ENCODE measurements at regions not wholly inside any gene's neighbourhood (a gene's known extent, or its start where the extent isn't known, plus 50 kb on each side); places are given as distances from the start of the nearest gene placed in this dataset.

DNA sequence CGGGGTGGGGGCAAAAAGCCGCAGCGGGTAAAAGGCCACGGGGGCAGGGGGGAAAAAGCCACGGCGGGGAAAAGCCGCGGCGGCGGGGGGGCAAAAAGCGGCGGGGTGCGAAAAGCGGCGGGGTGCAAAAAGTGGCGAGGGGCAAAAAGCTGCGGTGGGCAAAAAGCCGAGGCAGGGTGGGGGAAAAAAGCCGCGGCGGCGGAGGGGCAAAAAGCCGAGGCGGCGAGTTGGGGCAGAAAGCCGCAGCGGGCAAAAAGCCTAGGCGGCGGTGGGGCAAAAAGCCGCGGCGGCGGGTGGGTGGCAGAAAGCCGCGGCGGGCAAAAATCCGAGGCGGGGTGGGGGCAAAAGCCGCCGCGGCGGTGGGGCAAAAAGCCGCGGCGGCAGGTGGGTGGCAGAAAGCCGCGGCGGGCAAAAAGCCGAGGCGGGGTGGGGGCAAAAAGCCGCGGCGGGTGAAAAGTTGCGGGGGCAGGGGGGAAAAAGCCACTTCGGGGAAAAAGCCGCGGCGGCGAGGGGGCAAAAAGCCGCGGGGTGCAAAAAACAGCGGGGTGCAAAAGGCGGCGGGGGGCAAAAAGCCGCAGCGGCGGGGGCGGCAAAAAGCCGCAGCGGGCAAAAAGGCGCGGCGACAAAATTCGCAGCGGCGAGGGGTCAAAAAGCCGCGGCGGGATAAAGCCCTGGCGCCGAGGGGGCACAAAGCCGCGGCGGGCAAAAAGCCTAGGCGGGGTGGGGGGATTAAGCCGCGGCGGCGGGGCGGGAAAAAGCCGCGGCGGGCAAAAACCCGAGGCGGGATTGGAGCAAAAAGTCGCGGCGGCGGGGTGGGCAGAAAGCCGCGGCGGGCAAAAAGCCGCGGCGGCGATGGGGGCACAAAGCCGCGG is 3901.2 kb downstream of the SRGAP2C start:
- no peaks in the 10 kb centered on the region for H3K4me1 ChIP-seq (ENCODE audit: insufficient read depth, low read length)
- H3K9ac ChIP-seq (ENCODE audit: extremely low read depth, insufficient read length, low read length), result no peak overlapping the region
- TF ChIP-seq, protein P1, sequence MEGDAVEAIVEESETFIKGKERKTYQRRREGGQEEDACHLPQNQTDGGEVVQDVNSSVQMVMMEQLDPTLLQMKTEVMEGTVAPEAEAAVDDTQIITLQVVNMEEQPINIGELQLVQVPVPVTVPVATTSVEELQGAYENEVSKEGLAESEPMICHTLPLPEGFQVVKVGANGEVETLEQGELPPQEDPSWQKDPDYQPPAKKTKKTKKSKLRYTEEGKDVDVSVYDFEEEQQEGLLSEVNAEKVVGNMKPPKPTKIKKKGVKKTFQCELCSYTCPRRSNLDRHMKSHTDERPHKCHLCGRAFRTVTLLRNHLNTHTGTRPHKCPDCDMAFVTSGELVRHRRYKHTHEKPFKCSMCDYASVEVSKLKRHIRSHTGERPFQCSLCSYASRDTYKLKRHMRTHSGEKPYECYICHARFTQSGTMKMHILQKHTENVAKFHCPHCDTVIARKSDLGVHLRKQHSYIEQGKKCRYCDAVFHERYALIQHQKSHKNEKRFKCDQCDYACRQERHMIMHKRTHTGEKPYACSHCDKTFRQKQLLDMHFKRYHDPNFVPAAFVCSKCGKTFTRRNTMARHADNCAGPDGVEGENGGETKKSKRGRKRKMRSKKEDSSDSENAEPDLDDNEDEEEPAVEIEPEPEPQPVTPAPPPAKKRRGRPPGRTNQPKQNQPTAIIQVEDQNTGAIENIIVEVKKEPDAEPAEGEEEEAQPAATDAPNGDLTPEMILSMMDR (conservative IDR thresholded peaks at IDR 0.05), result no peak
- H2BK12ac ChIP-seq (ENCODE audit: insufficient read length, low read depth, low read length), result no peak overlapping the region
- no peaks in the 10 kb centered on the region for H3K27me3 ChIP-seq (ENCODE audit: insufficient read depth, low read length)
- Mint-ChIP-seq H3K4me1 (no peaks in the 10 kb centered on the region), H3K4me3 (no peak overlapping the region), H3K27ac (no peak overlapping the region), H3K9me3 (peaks cover 62 to 63% of the 10 kb centered on the region in 2 experiments), H3K27me3 (ENCODE audit: low read depth) (peaks cover 23% of the 10 kb centered on the region), H3K36me3 (ENCODE audit: insufficient read depth in 1 of 3, low read depth in 3 of 3) (peaks cover 39 to 42% (median 40%) of the 10 kb centered on the region in 3 experiments)
- no peak overlapping the region for H4K8ac ChIP-seq (replicated peaks; ENCODE audit: insufficient read length, low read depth, low read length)
- H3K23ac ChIP-seq (ENCODE audit: insufficient read length, low read depth, low read length), result no peak overlapping the region
- no peaks in the 10 kb centered on the region for H4K20me1 ChIP-seq (ENCODE audit: control insufficient read depth, insufficient read depth, insufficient read length)
- no peak overlapping the region for H2BK15ac ChIP-seq (ENCODE audit: low read depth, low read length)
- H2AFZ ChIP-seq (ENCODE audit: low read length), result no peak overlapping the region
- no peak for DNase-seq
- no CpG with 5 or more reads among the region's 108 CpGs for WGBS (ENCODE audit: extremely low coverage, insufficient read length, low lambda C conversion rate)
- no peak overlapping the region for H4K91ac ChIP-seq (ENCODE audit: insufficient read length, low read depth, low read length)
- no peaks in the 10 kb centered on the region for H3K79me2 ChIP-seq (ENCODE audit: insufficient read depth, low read length)
- H3K14ac ChIP-seq (ENCODE audit: insufficient read depth, low read length), result no peak overlapping the region
- peaks cover 46% of the 10 kb centered on the region for H3K9me3 ChIP-seq (ENCODE audit: control insufficient read depth, low read depth, low read length)
- H3T11ph ChIP-seq (ENCODE audit: low read length), result no peak overlapping the region
- no peaks in the 10 kb centered on the region for H3K79me1 ChIP-seq (ENCODE audit: insufficient read depth, low read depth, low read length, poor library complexity, severe bottlenecking)
- no peak overlapping the region for H2BK20ac ChIP-seq (ENCODE audit: low read depth, low read length, poor library complexity, severe bottlenecking)
- no peak overlapping the region for H2AK5ac ChIP-seq (ENCODE audit: insufficient read length, low read length)
- H3K18ac ChIP-seq (ENCODE audit: insufficient read length, low read depth, low read length), result no peak overlapping the region
- H4K5ac ChIP-seq (ENCODE audit: insufficient read length, low read depth, low read length), result no peak overlapping the region
- H3K23me2 ChIP-seq (ENCODE audit: insufficient read length, low read depth, low read length, poor library complexity, severe bottlenecking), result no peaks in the 10 kb centered on the region
- H3K27ac ChIP-seq (ENCODE audit: insufficient read length, low read depth, low read length), result no peak overlapping the region
- no peak overlapping the region for H2BK5ac ChIP-seq (ENCODE audit: insufficient read length, low read length)
- no peak overlapping the region for H3K4me2 ChIP-seq (ENCODE audit: insufficient read depth, insufficient read length, low read length)
- H3K56ac ChIP-seq (ENCODE audit: insufficient read length, low read depth, low read length), result no peak overlapping the region
- no peak overlapping the region for H3K4ac ChIP-seq (ENCODE audit: low read depth, low read length)
- H2BK120ac ChIP-seq (ENCODE audit: low read depth, low read length, poor library complexity, severe bottlenecking), result no peak overlapping the region

Data from H9 (cell line).